ENCODE measurements at regions not wholly inside any gene's neighbourhood (a gene's known extent, or its start where the extent isn't known, plus 50 kb on each side); places are given as distances from the start of the nearest gene placed in this dataset.

DNA sequence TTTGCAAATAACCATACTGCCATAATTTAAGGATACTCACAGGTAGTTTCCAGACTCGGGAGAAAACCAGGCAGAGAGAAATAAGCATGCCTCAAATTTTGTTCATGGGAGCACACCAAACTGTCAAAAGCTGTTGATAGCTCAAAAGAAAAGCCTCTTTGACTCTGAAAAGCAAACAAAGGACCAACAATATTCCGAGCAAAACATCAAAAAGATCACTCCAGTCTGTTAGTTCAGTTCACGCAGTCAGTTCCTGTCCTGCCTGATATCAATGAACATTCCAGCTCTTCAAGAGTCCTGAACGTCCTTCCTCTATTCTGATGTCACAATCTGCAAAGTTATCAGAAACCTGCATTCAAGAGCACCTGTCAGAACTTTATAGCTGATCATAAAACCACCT lies 78.7 kb downstream of the RRM2 start:
- DNase-seq (ENCODE audit: low spot score) = no peak

DNA sequence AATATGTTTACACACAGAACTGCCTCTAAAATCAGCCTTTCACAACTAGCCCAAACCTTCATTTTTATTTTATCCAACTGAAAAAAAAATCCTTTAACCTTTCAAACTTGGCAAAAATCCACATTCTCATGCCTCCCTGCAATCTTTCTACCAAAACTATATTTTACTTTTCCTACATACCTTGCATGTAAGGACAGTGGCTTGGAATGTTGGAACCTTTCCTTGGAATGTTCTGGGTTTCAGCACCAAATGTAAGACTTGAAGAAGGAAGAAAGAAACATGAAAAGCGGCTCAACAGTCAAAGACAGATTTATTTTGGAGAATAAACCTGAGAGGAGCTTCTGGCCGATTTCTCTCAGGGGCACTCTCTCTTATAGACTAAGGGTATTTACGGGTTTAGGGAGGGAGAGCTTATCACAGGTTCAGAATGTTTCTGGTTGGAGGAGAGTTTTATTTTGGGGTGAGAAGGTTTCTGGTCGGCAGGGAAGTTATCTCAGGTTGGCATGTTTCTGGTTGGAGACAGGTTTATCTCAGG lies 79.7 kb downstream of the RRM2 start:
- no peak for DNase-seq (ENCODE audit: low spot score)

DNA sequence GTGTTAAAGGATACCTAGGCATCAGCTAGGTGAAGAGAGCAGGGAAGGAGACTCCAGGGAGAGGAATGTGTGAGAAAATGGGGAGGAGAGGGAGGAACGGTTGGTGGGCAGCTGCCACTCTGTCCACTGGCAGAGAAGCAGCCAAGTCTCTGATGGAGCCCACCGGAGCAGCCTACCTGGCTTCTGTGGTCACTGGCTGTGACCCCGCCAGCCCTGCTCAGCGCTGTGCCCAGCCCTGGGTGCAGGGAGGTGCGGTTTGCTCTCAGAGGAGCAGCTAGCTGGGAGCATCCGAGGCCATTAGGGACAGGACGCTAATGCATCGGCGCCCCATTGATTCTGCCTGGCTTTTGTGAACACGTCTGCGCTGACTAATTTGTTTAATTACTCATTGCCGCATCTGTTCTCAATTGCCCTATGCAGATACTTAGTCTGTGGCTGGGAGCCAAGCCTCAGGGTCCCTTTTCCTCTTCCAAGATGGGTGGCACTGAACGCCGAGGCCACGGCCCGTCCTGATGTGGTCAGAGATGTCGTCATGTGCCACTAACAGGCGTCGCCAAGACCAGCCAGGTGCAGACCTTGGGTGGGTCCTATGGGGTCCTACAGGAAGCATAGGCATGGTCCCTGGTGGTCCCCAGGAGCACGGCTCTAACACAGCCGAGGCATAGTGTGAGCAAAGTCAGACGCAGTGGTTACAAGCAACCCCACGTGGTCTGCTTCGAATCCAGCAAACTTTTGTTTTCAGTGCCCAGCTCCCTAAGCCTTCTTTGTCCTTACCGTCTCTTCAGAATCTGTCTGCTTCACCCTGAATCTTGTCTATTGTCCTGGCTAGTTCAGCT lies 82.0 kb downstream of the RRM2 start:
- DNase-seq (ENCODE audit: low spot score) = no peak

DNA sequence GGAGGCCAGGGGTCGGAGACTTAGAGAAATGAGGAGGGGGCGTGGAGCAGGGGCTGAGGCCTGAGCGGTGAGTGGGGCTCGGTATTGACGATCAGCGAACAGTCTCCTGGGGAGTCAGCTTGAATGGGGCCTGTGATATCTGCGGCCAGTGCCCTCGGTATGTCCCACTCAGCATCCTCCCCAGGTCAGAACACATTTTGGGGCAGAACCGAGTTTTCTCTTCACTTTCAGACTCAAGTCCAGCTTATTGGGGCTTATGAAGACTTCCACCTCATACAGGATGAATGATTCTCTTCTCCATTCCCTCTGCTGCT lies 82.6 kb downstream of the RRM2 start:
- no peak for DNase-seq (ENCODE audit: low spot score)

DNA sequence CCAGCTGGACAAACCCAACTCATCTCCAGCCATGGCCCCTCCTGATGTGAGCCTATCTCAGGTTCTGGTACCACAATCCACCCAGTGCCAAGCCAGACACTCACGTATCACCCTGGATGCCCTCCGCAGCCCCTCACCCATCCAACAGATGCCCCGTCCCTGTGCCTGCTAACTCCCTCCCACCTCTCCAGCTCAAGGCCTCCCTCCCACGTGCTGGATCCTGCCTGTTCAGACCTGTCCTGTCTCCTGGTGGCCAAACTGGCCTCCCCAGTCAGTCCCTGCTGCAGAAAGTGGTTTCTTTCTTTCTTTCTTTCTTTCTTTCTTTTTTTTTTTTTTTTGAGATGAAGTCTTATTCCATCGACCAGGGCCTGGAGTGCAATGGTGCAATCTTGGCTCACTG lies 86.2 kb downstream of the RRM2 start:
- no peak for DNase-seq (ENCODE audit: low spot score)

DNA sequence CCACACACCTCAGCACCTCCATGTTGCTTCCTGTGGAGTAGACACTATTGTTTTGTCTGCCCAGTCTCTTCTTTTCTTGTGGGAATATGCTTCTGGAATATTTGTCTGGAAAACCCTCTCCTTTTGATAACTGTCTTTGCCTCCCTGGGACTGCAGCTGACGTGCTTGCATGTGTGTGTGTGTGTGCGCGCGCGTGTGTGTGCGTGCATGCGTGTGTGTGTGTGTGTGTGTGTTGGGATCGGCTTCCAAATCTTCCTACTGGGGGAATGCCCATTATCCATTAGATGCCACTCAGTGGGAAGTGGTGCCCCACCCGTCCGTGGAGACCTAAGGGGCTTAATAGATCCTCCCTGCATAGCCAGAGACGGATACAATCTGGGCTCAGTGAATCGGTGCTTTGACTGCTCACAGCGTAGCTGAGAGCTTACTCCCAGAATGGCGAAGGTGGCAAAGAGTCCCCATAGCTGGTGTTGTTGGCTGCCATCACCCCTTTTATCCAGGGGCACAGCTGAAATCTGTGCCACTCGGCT lies 86.9 kb downstream of the RRM2 start:
- DNase-seq (ENCODE audit: low spot score) = no peak

DNA sequence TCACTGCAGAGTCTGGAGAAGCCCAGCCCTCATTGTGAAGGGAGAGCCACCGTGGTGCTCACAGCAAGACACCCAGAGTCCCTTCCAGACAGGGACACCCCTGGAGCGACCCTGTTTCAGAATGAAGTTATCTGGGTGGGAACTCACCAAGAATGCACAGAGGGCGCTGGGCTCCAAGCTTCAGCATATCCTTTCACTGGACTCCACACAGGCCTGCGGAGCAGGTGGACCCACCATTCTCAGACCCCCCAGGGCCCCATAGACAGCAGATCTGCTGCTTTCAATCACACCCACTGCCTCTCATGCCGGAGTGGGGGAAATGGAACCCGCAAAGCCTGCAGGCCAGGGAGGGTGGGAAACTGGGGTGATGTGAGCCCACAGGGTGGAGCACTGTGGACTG lies 87.8 kb downstream of the RRM2 start:
- DNase-seq (ENCODE audit: low spot score) = no peak

DNA sequence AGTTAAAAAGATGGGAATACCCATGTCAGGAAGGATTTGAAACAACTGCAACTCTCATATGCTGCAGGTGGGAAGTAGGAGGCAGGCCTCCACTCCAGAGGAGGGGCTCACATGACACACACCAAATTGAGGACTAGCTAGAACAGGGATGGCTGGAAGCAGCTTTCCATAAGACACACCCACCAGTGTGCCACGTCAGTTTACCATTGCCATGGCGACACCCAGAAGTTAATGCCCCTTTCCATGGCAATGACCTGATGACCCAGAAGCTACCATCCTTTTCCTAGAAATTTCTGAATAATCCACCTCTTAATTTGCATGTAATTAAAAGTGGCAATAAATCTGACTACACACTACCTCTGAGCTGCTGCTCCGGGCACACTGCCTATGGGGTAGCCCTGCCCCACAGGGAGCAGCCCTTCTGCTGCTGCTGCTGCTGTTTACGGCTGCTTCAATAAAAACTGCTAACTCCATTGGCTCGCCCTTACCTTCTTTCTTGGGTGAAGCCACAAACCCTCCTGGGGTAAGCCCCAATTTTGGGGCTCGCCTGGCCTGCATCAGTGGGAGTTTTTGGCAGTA lies 89.4 kb downstream of the RRM2 start:
- DNase-seq (ENCODE audit: low spot score) = no peak

DNA sequence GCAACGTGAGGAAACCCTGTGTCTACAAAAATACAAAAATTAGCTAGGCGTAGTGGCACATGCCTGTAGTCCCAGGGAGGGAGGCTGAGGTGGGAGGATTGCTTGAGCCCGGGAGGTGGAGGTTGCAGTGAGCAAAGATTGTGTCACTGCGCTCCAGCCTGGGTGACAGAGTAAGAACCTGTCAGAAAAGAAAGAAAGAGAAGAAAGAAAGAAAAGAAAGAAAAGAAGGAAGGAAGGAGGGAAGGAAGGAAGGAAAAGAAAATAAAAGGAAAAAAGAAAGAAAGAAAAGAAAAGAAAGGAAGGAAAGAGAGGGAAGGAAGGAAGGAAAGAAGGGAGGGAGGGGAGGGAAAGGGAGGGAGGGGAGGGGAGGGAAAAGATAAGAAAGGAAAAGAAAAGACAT lies 89.9 kb upstream of the HPCAL1 start:
- no peak for DNase-seq (ENCODE audit: low spot score)

DNA sequence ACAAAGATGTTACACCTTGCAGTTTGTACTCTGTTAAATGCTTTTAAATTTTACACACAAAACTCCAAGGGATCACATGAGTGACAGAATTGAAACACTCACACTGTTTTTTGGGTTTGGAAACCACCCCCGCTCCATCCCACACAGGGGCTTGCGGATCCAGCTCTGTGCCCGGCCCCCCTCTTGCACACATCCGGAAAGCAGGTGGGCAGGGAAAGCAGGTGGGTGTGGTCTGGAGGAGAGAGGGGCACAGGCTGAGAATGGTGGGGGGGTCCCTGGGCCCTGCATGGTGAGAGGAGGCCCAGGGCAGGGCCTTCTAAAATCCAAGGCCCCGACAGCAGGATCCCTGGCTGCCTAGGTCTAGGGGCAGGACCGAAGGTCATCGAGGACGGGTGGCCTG lies 88.5 kb upstream of the HPCAL1 start:
- DNase-seq (ENCODE audit: low spot score) = no peak

DNA sequence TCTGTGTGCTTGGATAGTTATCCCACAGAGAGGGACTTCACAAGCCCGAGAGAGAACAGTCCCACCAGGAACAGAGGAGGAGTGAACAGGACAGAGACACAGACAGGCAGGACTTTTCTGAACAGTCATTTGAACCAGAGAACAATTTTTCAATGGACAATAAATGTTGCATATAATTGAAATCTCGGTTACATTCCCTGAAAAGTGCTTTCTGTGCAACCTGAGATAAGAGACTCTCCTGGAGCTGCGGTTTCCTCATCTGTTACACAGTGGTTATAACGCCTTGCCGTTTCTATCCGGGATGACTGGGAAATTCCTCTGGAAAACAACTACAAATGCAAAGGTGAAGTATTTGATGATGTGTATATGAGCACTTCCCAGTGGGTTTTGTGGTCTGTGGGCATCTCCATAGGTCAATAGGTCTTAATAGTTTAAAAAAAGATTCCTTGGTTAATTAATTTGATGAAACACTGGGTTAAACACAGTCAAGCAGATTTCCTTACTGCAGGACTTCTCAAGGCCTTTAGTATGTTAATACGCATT lies 87.2 kb upstream of the HPCAL1 start:
- DNase-seq (ENCODE audit: low spot score) = no peak

DNA sequence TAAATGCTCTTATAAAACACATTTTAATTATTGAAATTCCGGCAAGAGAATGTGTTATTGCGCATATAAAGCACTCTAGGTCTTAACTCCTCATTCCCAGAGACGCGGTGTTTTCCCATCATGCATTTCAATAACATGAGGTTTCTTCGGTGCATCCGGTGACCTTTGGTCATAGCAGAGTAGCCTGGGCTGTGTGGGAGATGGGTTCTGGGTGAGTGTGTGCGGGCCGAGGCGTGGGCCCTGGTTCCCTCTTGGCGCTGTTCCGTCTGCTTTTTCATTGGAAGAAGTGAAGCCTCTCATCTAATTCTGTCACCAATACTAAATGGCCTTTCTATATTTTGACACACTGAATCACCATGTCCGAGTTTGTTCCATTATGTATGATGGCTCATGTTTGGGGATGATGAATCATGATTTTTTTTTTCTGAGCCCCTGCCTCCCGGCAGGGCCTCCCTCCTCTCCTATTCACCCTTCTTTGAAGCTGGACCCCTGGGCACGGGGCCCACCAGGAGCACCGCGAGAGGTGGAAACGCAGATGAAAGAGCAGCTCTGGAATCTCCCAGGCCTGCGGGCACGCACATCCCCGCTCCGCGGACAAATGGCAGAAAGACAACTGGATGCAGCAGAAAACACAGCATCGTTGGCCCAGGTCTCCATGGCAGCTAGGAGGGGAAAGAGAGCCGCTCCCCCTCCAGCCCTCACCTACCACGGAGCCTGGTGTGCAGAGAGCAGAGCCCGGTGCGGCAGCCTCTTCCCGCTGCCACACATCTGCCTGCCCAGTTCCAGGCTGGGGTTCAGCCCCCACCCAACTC lies 85.8 kb upstream of the HPCAL1 start:
- no peak for DNase-seq (ENCODE audit: low spot score)

DNA sequence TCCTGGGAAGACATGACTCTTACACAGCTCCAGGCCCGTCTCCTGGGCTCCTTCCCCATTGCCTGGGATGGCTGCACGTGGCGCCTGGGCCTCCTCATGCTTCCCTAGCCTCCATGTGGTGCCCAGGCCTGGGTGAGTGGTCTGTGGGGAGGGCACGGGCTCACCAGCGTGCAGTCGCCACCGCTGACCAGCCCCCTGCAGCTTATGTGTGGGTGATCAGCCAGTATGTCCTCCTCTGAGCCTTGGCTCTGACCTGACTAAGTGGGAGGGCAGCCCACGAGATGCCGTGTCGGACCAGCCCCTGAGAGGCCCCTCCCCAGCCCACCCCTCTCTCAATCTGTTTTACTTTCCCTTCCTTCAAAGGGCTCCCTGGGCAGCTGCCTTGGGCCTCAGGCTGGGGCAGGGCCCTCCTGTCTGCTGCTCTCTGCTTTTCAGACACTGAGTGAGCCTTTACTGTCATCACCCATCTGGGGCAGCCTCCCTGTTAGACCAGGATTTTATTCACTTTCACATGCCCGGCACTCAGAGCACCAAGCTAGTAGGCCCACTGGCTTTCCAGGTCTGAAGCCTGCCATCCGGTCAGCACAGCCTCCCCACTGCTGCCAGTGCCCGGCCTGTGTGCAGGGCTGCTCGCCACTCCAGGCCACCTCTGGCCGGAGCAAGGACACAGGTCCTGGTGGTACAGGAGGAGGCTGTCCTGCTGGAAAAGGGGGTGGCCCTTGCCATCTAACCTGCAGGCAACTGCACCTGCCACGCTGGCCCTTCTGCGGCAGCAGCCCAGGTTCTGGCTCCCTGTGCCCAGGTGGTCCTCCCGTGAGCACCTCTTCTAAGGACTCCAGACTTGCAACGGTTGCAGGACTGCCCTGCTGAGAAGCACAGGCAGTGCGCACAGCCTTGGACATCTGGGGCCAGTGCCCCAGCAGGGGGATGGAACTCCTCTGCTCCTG lies 84.9 kb upstream of the HPCAL1 start:
- no peak for DNase-seq (ENCODE audit: low spot score)

DNA sequence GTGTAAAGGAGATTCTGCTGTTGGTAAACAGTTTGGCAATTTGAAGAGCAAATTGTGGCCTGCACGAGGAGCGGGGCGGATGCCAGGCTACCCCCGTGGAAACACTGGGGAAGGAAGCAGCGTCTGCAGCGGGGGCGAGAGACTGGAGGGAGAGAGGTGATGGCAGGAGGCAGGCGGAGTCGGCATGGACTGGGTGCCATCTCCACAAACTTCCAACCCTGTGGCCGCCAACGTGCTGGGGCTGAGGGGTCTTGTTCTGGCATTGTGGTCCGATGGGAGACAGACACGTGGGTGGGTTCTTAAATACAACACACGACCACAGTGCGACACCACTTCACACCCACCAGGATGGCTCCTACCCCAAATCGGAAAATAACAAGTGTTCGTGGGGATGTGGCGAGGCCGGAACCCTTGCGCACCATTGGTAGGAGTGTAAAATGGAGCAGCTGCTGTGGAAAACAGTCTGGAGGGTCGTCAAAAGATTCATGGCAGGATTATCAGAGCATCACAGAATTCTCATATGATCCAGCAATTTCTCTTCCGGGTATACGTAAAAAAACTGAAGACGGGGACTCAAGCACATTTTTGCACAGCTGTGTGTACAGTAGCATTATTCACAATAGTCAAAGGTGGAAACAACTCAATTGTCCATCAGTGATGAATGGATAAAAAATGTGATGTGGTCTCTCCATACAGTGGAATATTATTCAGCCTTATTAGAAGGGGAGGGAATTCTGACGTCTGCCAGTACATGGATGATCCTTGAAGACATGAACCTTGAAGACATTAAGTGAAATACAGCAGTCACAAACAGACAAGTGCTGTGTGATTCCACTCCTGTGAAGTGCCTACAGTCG lies 82.4 kb upstream of the HPCAL1 start:
- no peak for DNase-seq (ENCODE audit: low spot score)

DNA sequence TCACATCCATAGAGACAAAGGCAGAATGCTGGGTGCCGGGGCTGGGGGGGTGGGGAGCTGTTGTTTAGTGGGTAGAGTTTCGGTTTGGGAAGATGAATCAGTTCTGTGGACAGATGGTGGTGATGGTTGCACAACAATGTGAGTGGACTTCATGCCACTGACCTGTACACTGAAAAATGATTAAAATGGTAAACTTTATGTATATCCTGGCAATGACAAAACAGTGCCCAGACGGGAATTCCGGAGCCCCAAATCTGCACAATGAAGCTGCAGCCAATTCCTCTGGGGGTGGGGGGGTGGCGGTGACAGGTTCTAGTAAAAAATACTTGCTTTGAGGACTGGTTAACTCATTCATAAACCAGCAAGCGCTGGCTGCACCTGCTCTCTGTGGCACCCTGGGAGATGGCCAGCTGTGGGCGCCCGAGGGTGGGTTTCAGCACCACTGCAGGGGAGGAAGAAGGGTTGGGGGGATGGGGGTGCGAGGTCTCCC lies 81.8 kb upstream of the HPCAL1 start:
- no peak for DNase-seq (ENCODE audit: low spot score)

DNA sequence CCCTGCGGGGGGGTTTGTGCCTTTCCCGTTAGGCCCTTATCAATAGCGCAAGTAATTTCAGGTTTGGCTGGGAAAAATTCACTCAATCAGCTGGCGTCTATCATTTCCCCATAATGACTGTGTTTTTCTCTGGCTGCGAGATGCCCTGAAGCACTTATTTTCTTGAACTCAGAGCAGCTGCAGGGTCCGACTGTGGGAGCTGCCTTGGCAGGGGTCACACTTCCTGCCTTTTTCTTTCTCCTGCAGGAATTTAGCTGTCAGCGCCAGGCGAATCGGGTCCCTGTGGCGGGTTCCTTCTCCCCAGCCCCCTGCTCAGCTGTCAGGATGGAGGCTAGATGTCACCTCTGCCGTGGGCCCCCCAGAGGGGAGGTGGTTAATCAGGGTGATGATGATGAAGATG lies 81.3 kb upstream of the HPCAL1 start:
- no peak for DNase-seq (ENCODE audit: low spot score)

DNA sequence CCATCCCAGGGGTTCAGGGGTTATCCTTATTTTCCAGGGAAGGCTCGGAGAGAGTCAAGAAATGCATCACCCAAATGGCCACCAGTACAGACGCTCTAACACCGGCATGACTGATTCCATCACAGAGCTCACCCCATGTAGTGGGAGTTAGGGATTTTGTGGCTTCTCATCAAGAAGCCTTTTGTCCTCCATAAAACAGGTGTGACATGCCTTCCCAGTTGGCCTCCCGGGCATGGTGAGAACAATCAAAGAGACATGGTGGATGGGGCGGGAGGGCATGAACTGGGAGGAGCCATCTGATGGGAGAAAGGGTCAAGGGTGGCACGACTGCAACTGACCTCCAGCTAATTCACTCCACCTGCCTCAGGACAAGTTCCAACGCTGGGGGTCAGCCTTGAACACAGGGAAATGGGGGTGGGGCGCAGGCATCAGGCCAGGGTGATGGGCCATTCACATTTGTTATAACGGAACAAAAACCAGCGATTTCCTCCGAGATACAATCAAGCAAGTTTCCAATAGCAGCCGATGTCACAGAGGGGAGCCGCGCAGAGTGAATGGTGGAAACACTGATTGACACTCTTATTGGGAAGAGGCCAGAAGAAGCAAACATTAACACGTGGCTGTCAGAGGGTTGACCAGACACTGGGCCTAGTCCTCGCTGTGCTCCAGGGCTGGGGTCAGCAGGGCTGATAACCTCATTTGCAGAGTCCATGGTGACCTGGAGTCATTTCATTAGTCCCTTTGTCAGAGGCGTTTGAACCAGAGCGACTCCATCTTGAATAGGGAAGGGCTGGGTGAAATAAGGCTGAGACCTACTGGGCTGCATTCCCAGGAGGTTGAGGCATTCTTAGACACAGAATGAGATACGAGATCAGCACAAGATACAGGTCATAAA lies 80.5 kb upstream of the HPCAL1 start:
- DNase-seq (ENCODE audit: low spot score) = no peak

DNA sequence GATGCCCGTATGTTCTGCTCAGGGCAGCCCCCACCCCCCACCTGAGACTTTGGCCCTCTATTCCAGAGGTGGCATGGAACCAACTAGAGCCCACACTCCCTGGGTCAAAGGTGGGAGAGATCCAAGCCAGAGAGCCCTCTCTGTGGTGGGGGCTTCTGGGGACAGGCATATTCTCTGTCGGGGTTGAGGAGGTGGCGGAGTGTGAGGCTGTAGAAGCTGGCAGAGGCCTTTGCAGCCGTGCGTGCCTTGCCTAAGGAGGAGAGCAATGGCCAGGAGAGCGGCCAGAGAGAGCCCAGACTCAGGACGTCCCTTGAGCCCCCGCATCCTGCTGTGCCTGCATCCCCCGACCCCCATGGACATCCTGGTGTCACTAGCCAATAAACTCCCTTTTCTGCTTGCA lies 79.2 kb upstream of the HPCAL1 start:
- DNase-seq (ENCODE audit: low spot score) = no peak
